ENCODE measurements at regions not wholly inside any gene's neighbourhood (a gene's known extent, or its start where the extent isn't known, plus 50 kb on each side); places are given as distances from the start of the nearest gene placed in this dataset.
"Not testable (repeated sequence)": the region's sequence is repeated elsewhere in the genome, so short reads cannot be mapped to it uniquely, and the experiment has no call there.

DNA sequence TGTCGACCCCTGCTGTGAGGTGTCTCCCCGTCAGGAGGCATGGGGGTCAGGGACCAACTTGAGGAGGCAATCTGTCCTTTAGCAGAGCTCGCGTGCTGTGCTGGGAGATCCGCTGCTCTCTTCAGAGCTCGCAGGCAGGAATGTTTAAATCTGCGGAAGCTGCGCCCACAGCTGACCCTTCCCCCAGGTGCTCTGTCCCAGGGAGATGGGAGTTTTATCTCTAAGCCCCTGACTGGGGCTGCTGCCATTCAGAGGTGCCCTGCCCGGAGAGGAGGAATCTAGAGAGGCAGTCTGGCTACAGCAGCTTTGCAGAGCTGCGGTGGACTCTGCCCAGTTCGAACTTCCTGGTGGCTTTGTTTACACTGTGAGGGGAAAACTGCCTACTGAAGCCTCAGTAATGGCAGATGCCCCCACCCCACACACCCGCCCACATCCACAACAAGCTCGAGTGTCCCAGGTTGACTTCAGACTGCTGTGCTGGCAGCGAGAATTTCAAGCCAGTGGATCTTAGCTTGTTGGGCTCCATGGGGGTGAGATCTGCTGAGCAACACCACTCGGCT is 133.1 kb downstream of the CENPC start:
- DNase-seq; H3K36me3 ChIP-seq; H3K27ac ChIP-seq; ATAC-seq; H3K4me1 ChIP-seq; H3K4me3 ChIP-seq; H3K27me3 ChIP-seq; intact Hi-C loops (cut with DNase I): not testable (repeated sequence)
- H3K9me3 ChIP-seq, result peaks cover 0 to 35% (median 0%) of the 10 kb centered on the region in 11 donors
- WGBS, 2 donors, result 81 to 87% methylated on average over 15 of the region's 15 CpGs

- intact Hi-C loops (cut with DNase I), result no loop called here
- Histone ChIP-seq H3K27ac (no peak overlapping the region), H3K4me3 (no peak overlapping the region), H3K36me3 (no peaks in the 10 kb centered on the region), H3K9me3 (peaks cover 0 to 20% (median 0%) of the 10 kb centered on the region in 11 donors), H3K27me3 (no peaks in the 10 kb centered on the region), H3K4me1 (no peaks in the 10 kb centered on the region)
- DNase-seq, result no peak
- no peak for TF ChIP-seq CTCF (IDR thresholded peaks at IDR 0.05)
- no peak for ATAC-seq
These were observed 142.0 kb downstream of the CENPC start for GRCh38 chr4:67403342-67403741.

- TF ChIP-seq CTCF (IDR thresholded peaks at IDR 0.05), result no peak
- Histone ChIP-seq H3K4me3 (no peak overlapping the region), H3K4me1 (no peaks in the 10 kb centered on the region), H3K36me3 (no peaks in the 10 kb centered on the region), H3K27ac (no peak overlapping the region), H3K9me3 (peaks cover 0 to 14% (median 0%) of the 10 kb centered on the region in 11 donors), H3K27me3 (no peaks in the 10 kb centered on the region)
- intact Hi-C loops (cut with DNase I), result no loop called here
- ATAC-seq (no peak), DNase-seq (no peak)
- 34 to 39% methylated on average over 1 of the region's 1 CpG for WGBS, 2 donors
These were observed 143.4 kb downstream of the CENPC start for GRCh38 chr4:67401902-67402301.

DNA sequence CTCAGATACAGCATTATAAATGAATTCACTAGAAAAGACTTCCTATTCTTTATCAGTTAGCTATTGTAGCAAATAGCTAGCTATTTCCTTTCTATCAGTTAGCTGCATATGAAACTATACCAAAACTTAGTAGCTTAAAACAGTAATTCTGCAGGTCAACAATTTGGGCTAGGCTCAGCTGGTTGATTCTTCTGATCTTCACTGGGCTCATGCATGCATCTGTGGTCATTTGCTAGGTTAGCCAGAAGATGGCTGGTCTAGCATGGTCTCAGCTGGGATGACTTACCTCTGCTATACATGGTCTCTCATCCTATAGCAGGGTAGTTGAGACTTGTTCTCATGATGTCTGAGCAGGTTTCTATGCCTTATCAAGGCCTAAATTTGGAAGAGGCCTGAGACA is 147.4 kb downstream of the CENPC start:
- Histone ChIP-seq H3K27ac (no peak overlapping the region), H3K36me3 (no peaks in the 10 kb centered on the region), H3K27me3 (peaks cover 0 to 4% (median 0%) of the 10 kb centered on the region in 7 donors), H3K4me3 (no peak overlapping the region), H3K9me3 (peaks cover 0 to 5% (median 0%) of the 10 kb centered on the region in 11 donors), H3K4me1 (no peaks in the 10 kb centered on the region)
- DNase-seq (no peak), ATAC-seq (no peak)
- no peak for TF ChIP-seq CTCF (IDR thresholded peaks at IDR 0.05)
- intact Hi-C loops (cut with DNase I), result no loop called here

GRCh38 chr4:67397031-67397430 is 148.3 kb downstream of the CENPC start:
- no peak overlapping the region for H3K27ac ChIP-seq
- H3K4me3 ChIP-seq, result no peak overlapping the region
- ATAC-seq (no peak), DNase-seq (no peak)
- peaks cover 0 to 5% (median 0%) of the 10 kb centered on the region in 11 donors for H3K9me3 ChIP-seq
- TF ChIP-seq CTCF (IDR thresholded peaks at IDR 0.05), result no peak
- WGBS, 2 donors, result 73 to 78% methylated on average over 5 of the region's 5 CpGs
- H3K4me1 ChIP-seq, result no peaks in the 10 kb centered on the region
- intact Hi-C loops (cut with DNase I), result no loop called here
- H3K36me3 ChIP-seq, result no peaks in the 10 kb centered on the region
- peaks cover 0 to 8% (median 0%) of the 10 kb centered on the region in 7 donors for H3K27me3 ChIP-seq

All from heart right ventricle (tissue), 16 donors.